ENCODE measurements at regions not wholly inside any gene's neighbourhood (a gene's known extent, or its start where the extent isn't known, plus 50 kb on each side); places are given as distances from the start of the nearest gene placed in this dataset.

- no peaks in the 10 kb centered on the region for H3K36me3 ChIP-seq (replicated peaks in 1 of 2; ENCODE audit: control insufficient read depth in 1 of 2, insufficient read depth in 2 of 2, low read length in 1 of 2)
- H3K4me3 ChIP-seq (ENCODE audit: low read depth in 2 of 2, low read length in 1 of 2), result no peak overlapping the region
- no peak overlapping the region for H3K27ac ChIP-seq (ENCODE audit: low read depth in 2 of 2, low read length in 1 of 2)
- TF ChIP-seq CHD2 (IDR thresholded peaks at IDR 0.05; ENCODE audit: low read length, partially characterized antibody) (no peak), RCOR1 (IDR thresholded peaks at IDR 0.05; ENCODE audit: low read length) (no peak)
- DNase-seq, result no peak
- 0 out of 4 replicates have a peak, but pooled peaks cover 0 to 5% of the 10 kb centered on the region in 2 experiments for H3K4me1 ChIP-seq (ENCODE audit: control insufficient read depth in 1 of 2, insufficient read depth in 2 of 2, low read depth in 1 of 2, low read length in 1 of 2)
- H3K9me2 ChIP-seq, result no peaks in the 10 kb centered on the region
- H4K20me1 ChIP-seq (ENCODE audit: insufficient read depth), result no peaks in the 10 kb centered on the region
- no peaks in the 10 kb centered on the region for H3K9me3 ChIP-seq
- H3K4me2 ChIP-seq, result no peak overlapping the region
- no peak overlapping the region for H3K9ac ChIP-seq
- ChIA-PET CTCF (no interaction called here), POLR2A (no interaction called here)
- no peak overlapping the region for H2AFZ ChIP-seq (ENCODE audit: low read depth)
- no peaks in the 10 kb centered on the region for H3K79me2 ChIP-seq (ENCODE audit: insufficient read depth)
- peaks cover 22% of the 10 kb centered on the region for H3K27me3 ChIP-seq (ENCODE audit: insufficient read depth)
- H3F3A ChIP-seq (replicated peaks; ENCODE audit: insufficient read depth), result no peaks in the 10 kb centered on the region
- WGBS (ENCODE audit: low lambda C conversion rate), result 32% methylated on average over 12 of the region's 14 CpGs
Observed at GRCh38 chr7:50960621-50961310, 178.1 kb upstream of the GRB10 start.

GRCh38 chr7:50959991-50960390, 177.3 kb upstream of the GRB10 start:
- Histone ChIP-seq H3K4me1 (ENCODE audit: control insufficient read depth in 1 of 2, insufficient read depth in 2 of 2, low read depth in 1 of 2, low read length in 1 of 2) (0 out of 4 replicates have a peak, but pooled peaks cover 0 to 5% of the 10 kb centered on the region in 2 experiments), H3F3A (replicated peaks; ENCODE audit: insufficient read depth) (no peaks in the 10 kb centered on the region), H2AFZ (ENCODE audit: low read depth) (no peak overlapping the region), H3K36me3 (replicated peaks in 1 of 2; ENCODE audit: control insufficient read depth in 1 of 2, insufficient read depth in 2 of 2, low read length in 1 of 2) (no peaks in the 10 kb centered on the region), H4K20me1 (ENCODE audit: insufficient read depth) (no peaks in the 10 kb centered on the region), H3K27ac (ENCODE audit: low read depth in 2 of 2, low read length in 1 of 2) (no peak overlapping the region), H3K4me3 (ENCODE audit: low read depth in 2 of 2, low read length in 1 of 2) (no peak overlapping the region), H3K9me3 (no peaks in the 10 kb centered on the region), H3K9ac (no peak overlapping the region), H3K9me2 (no peaks in the 10 kb centered on the region), H3K79me2 (ENCODE audit: insufficient read depth) (no peaks in the 10 kb centered on the region), H3K27me3 (ENCODE audit: insufficient read depth) (peaks cover 27% of the 10 kb centered on the region), H3K4me2 (no peak overlapping the region)
- TF ChIP-seq TAF1 (IDR thresholded peaks at IDR 0.05; ENCODE audit: borderline replicate concordance, low read depth, low read length) (no peak), PBX3 (IDR thresholded peaks at IDR 0.05) (no peak)
- WGBS (ENCODE audit: low lambda C conversion rate), result 0% methylated on average over 1 of the region's 1 CpG
- CTCF ChIA-PET, result no interaction called here
- DNase-seq, result no peak
- POLR2A ChIA-PET, result no interaction called here

GRCh38 chr7:50959560-50959959, 176.9 kb upstream of the GRB10 start:
- WGBS (ENCODE audit: low lambda C conversion rate), result 20% methylated on average over 4 of the region's 4 CpGs
- TF ChIP-seq RFX5 (IDR thresholded peaks at IDR 0.05; ENCODE audit: low read length) (no peak), RCOR1 (IDR thresholded peaks at IDR 0.05; ENCODE audit: low read length) (no peak), JUND (IDR thresholded peaks at IDR 0.05) (no peak), SMC3 (IDR thresholded peaks at IDR 0.05; ENCODE audit: low read depth, low read length) (no peak), EZH2phosphoT487 (IDR thresholded peaks at IDR 0.05; ENCODE audit: borderline replicate concordance, low read depth) (no peak), NRF1 (IDR thresholded peaks at IDR 0.05; ENCODE audit: low read depth, low read length) (no peak), FOSL2 (IDR thresholded peaks at IDR 0.05; ENCODE audit: borderline replicate concordance, low read depth) (no peak), YY1 (IDR thresholded peaks at IDR 0.05; ENCODE audit: low read depth) (no peak), EP300 (IDR thresholded peaks at IDR 0.05; ENCODE audit: borderline replicate concordance in 1 of 2, low read depth in 1 of 2, low read length in 1 of 2) (no peak), TCF12 (IDR thresholded peaks at IDR 0.05) (no peak), MAX (IDR thresholded peaks at IDR 0.05; ENCODE audit: low read depth) (no peak), USF2 (IDR thresholded peaks at IDR 0.05; ENCODE audit: borderline replicate concordance, low read depth, low read length) (no peak), RXRA (IDR thresholded peaks at IDR 0.05; ENCODE audit: borderline replicate concordance, low read depth) (no peak), GABPA (IDR thresholded peaks at IDR 0.05; ENCODE audit: low read depth) (no peak), NFIC (IDR thresholded peaks at IDR 0.05; ENCODE audit: borderline replicate concordance) (no peak), TEAD4 (IDR thresholded peaks at IDR 0.05; ENCODE audit: borderline replicate concordance, insufficient read depth) (no peak), GATA2 (CRISPR knock-in tag; IDR thresholded peaks at IDR 0.05) (no peak), POLR2AphosphoS5 (IDR thresholded peaks at IDR 0.05; ENCODE audit: low read depth, low read length) (no peak), SIN3A (IDR thresholded peaks at IDR 0.05; ENCODE audit: borderline replicate concordance, low read depth, low read length) (no peak), CHD2 (IDR thresholded peaks at IDR 0.05; ENCODE audit: low read length, partially characterized antibody) (no peak)
- Histone ChIP-seq H3K27me3 (ENCODE audit: insufficient read depth) (peaks cover 27% of the 10 kb centered on the region), H3K9me3 (no peaks in the 10 kb centered on the region), H3K4me1 (ENCODE audit: control insufficient read depth in 1 of 2, insufficient read depth in 2 of 2, low read depth in 1 of 2, low read length in 1 of 2) (0 out of 4 replicates have a peak, but pooled peaks cover 0 to 5% of the 10 kb centered on the region in 2 experiments), H3K4me2 (no peak overlapping the region), H3K79me2 (ENCODE audit: insufficient read depth) (no peaks in the 10 kb centered on the region), H3K9ac (no peak overlapping the region), H3F3A (replicated peaks; ENCODE audit: insufficient read depth) (no peaks in the 10 kb centered on the region), H2AFZ (ENCODE audit: low read depth) (no peak overlapping the region), H3K4me3 (ENCODE audit: low read depth in 2 of 2, low read length in 1 of 2) (no peak overlapping the region), H3K27ac (ENCODE audit: low read depth in 2 of 2, low read length in 1 of 2) (no peak overlapping the region), H3K9me2 (no peaks in the 10 kb centered on the region), H3K36me3 (replicated peaks in 1 of 2; ENCODE audit: control insufficient read depth in 1 of 2, insufficient read depth in 2 of 2, low read length in 1 of 2) (no peaks in the 10 kb centered on the region), H4K20me1 (ENCODE audit: insufficient read depth) (no peaks in the 10 kb centered on the region)
- ChIA-PET POLR2A (no interaction called here), CTCF (no interaction called here)
- no peak for DNase-seq

All from SK-N-SH (cell line).